CD4-positive, alpha-beta memory T cell (primary cell): ENCODE measurements at regions not wholly inside any gene's neighbourhood (a gene's known extent, or its start where the extent isn't known, plus 50 kb on each side); places are given as distances from the start of the nearest gene placed in this dataset.

Experiments
- CTCF ChIA-PET: fragments of 350-600 bp; sonication (Branson Sonifier 250); formaldehyde crosslinking; loops from one replicate; lab custom pipeline; 2021; ENCODE audit warnings: inconsistent platforms; ENCODE audit not compliant: partially characterized antibody; lab: Charles Lee
- POLR2A ChIA-PET: fragments of 350-600 bp; sonication (Branson Sonifier 250); formaldehyde crosslinking; loops from one replicate; lab custom pipeline; 2021; ENCODE audit not compliant: partially characterized antibody; lab: Charles Lee
- DNase-seq, 5 donors: peaks; one replicate each; pipeline versions ENCODE4 v3.0.0 to v3.0.0-alpha.2; 2020 to 2022; ENCODE audit warnings: mixed read lengths in 1 of 5
- H3K27ac ChIP-seq: one replicate; pipeline ENCODE4 v1.7.0; 2013; ENCODE audit warnings: low read depth, low read length
- H3K27me3 ChIP-seq: 2 replicates; pipeline ENCODE4 v1.7.0; 2013; ENCODE audit warnings: mild to moderate bottlenecking, low read length, moderate library complexity; ENCODE audit not compliant: insufficient read depth
- H3K36me3 ChIP-seq: 2 replicates; pipeline ENCODE4 v1.7.0; 2013; ENCODE audit warnings: mild to moderate bottlenecking, low read length, moderate library complexity; ENCODE audit not compliant: insufficient read depth
- H3K4me1 ChIP-seq: 2 replicates; pipeline ENCODE4 v1.7.0; 2013; ENCODE audit warnings: mild to moderate bottlenecking, low read length, moderate library complexity; ENCODE audit not compliant: insufficient read depth
- H3K4me3 ChIP-seq, 2 donors: one replicate each; pipeline ENCODE4 v1.7.0; 2013; ENCODE audit warnings: low read length in 2 of 2, mild to moderate bottlenecking in 1 of 2
- H3K9me3 ChIP-seq, 2 donors: one replicate each; pipeline ENCODE4 v1.7.0; 2013; ENCODE audit warnings: low read length in 2 of 2, control low read depth in 1 of 2; ENCODE audit not compliant: control insufficient read depth in 1 of 2
- H3K27ac Mint-ChIP-seq, 7 donors: one replicate each; pipeline ENCODE4 v1.8.0; 2020 to 2021; ENCODE audit warnings: mixed read lengths in 7 of 7, mild to moderate bottlenecking in 6 of 7, inconsistent platforms in 3 of 7, moderate library complexity in 3 of 7
- H3K27me3 Mint-ChIP-seq, 2 donors: one replicate each; pipeline ENCODE4 v1.8.0; 2020 to 2021; ENCODE audit warnings: mixed read lengths in 2 of 2
- H3K36me3 Mint-ChIP-seq, 2 donors: one replicate each; pipeline ENCODE4 v1.8.0; 2020 to 2021; ENCODE audit warnings: mixed read lengths in 2 of 2, inconsistent platforms in 1 of 2, mild to moderate bottlenecking in 1 of 2
- H3K4me1 Mint-ChIP-seq, 4 donors: one replicate each; pipeline ENCODE4 v1.8.0; 2020 to 2021; ENCODE audit warnings: mixed read lengths in 4 of 4, mild to moderate bottlenecking in 1 of 4
- H3K4me3 Mint-ChIP-seq, 8 donors: one replicate each; pipeline ENCODE4 v1.8.0; 2020 to 2021; ENCODE audit warnings: mixed read lengths in 8 of 8, mild to moderate bottlenecking in 7 of 8, moderate library complexity in 6 of 8, inconsistent platforms in 3 of 8
- H3K9me3 Mint-ChIP-seq, 8 donors: one replicate each; pipeline ENCODE4 v1.8.0; 2020 to 2021; ENCODE audit warnings: mixed read lengths in 8 of 8, mild to moderate bottlenecking in 5 of 8, inconsistent platforms in 3 of 8, moderate library complexity in 1 of 8
- intact Hi-C: fragments of 100-400 bp; cut with micrococcal nuclease; formaldehyde crosslinking; loops from one replicate; pipeline ENCODE4 v1.15.1; 2023

- H3K9me3 ChIP-seq = no peaks in the 10 kb centered on the region
- Mint-ChIP-seq H3K27me3 (peaks cover 3 to 5% of the 10 kb centered on the region in 2 donors), H3K9me3 (peaks cover 0 to 2% (median 0%) of the 10 kb centered on the region in 8 donors), H3K36me3 (no peaks in the 10 kb centered on the region), H3K27ac (peak overlapping the region in 1 of 7 donors; percentile 48), H3K4me3 (no peak overlapping the region), H3K4me1 (no peaks in the 10 kb centered on the region)
- ChIA-PET CTCF (no interaction called here), POLR2A (no interaction called here)
- no peaks in the 10 kb centered on the region for H3K4me1 ChIP-seq
- intact Hi-C loops = no loop called here
- H3K36me3 ChIP-seq = no peaks in the 10 kb centered on the region
- H3K4me3 ChIP-seq = no peak overlapping the region
- DNase-seq = no peak
- peaks cover 3% of the 10 kb centered on the region for H3K27me3 ChIP-seq
- no peak overlapping the region for H3K27ac ChIP-seq
Measured at GRCh38 chr9:93372391-93372790, 79.1 kb upstream of the FAM120A start.

DNA sequence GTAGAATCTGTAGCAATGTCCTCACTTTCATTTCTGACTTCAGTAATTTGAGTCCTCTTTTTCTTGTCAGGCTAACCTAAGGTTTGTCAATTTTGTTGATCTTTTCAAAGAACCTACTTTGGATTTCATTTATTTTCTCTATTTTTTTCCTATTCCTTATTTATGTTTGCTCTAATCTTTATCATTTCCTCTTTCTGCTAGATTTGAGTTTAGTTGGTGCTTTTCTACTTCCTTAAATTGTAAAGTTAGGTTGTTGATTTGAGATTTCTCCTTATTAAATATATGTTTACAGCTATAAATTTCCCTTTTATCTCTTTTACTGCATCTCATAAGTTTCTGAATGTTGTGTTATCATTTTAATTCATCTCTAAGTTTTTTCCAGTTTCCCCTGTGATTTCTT, 75.1 kb upstream of the FAM120A start:
- peaks cover 0 to 2% (median 0%) of the 10 kb centered on the region in 8 donors for H3K9me3 Mint-ChIP-seq
- no peaks in the 10 kb centered on the region for H3K36me3 Mint-ChIP-seq
- no peaks in the 10 kb centered on the region for H3K4me1 ChIP-seq
- H3K27ac ChIP-seq = no peak overlapping the region
- no peak for DNase-seq
- no peak overlapping the region for H3K4me3 ChIP-seq
- no peaks in the 10 kb centered on the region for H3K4me1 Mint-ChIP-seq
- no peak overlapping the region for H3K4me3 Mint-ChIP-seq
- no peaks in the 10 kb centered on the region for H3K36me3 ChIP-seq
- no peak overlapping the region for H3K27ac Mint-ChIP-seq
- peaks cover 7% of the 10 kb centered on the region in 2 donors for H3K27me3 Mint-ChIP-seq
- H3K9me3 ChIP-seq = no peaks in the 10 kb centered on the region
- intact Hi-C loops = no loop called here
- H3K27me3 ChIP-seq = peaks cover 4% of the 10 kb centered on the region
- CTCF ChIA-PET = no interaction called here
- POLR2A ChIA-PET = no interaction called here

GRCh38 chr9:93378276-93378675, 73.2 kb upstream of the FAM120A start:
- no peak for DNase-seq
- Mint-ChIP-seq H3K4me3 (no peak overlapping the region), H3K9me3 (no peaks in the 10 kb centered on the region), H3K4me1 (no peaks in the 10 kb centered on the region), H3K36me3 (no peaks in the 10 kb centered on the region), H3K27me3 (peaks cover 6 to 7% of the 10 kb centered on the region in 2 donors), H3K27ac (no peak overlapping the region)
- CTCF ChIA-PET = interaction anchor here (0.7 kb wide), 1 partner anchor 1378 kb away, joined by 3 read pairs; no protein-coding TSS in a partner anchor
- POLR2A ChIA-PET = no interaction called here
- intact Hi-C loops = no loop called here
- Histone ChIP-seq H3K4me1 (no peaks in the 10 kb centered on the region), H3K9me3 (no peaks in the 10 kb centered on the region), H3K4me3 (no peak overlapping the region), H3K27ac (no peak overlapping the region), H3K36me3 (no peaks in the 10 kb centered on the region), H3K27me3 (peaks cover 4% of the 10 kb centered on the region)

GRCh38 chr9:93379051-93379450, 72.4 kb upstream of the FAM120A start:
- no peak overlapping the region for H3K27ac Mint-ChIP-seq
- CTCF ChIA-PET = no interaction called here
- H3K36me3 Mint-ChIP-seq = no peaks in the 10 kb centered on the region

GRCh38 chr9:93380410-93381060, 71.0 kb upstream of the FAM120A start:
- CTCF ChIA-PET = no interaction called here
- no peaks in the 10 kb centered on the region for H3K9me3 Mint-ChIP-seq
- no peak overlapping the region for H3K4me3 Mint-ChIP-seq
- H3K27ac Mint-ChIP-seq = no peak overlapping the region
- Histone ChIP-seq H3K27me3 (peaks cover 4% of the 10 kb centered on the region), H3K4me1 (no peaks in the 10 kb centered on the region), H3K36me3 (no peaks in the 10 kb centered on the region), H3K9me3 (no peaks in the 10 kb centered on the region), H3K4me3 (no peak overlapping the region), H3K27ac (no peak overlapping the region)
- POLR2A ChIA-PET = no interaction called here
- H3K36me3 Mint-ChIP-seq = no peaks in the 10 kb centered on the region
- DNase-seq = no peak
- intact Hi-C loops = no loop called here
- no peaks in the 10 kb centered on the region for H3K4me1 Mint-ChIP-seq
- H3K27me3 Mint-ChIP-seq = peaks cover 4 to 7% of the 10 kb centered on the region in 2 donors

More at GRCh38 chr9:93379051-93379450, 72.4 kb upstream of the FAM120A start:
- H3K4me3 Mint-ChIP-seq = no peak overlapping the region
- no peaks in the 10 kb centered on the region for H3K4me1 Mint-ChIP-seq
- peaks cover 4% of the 10 kb centered on the region for H3K27me3 ChIP-seq
- H3K36me3 ChIP-seq = no peaks in the 10 kb centered on the region
- intact Hi-C loops = no loop called here
- H3K9me3 Mint-ChIP-seq = no peaks in the 10 kb centered on the region
- no peak overlapping the region for H3K4me3 ChIP-seq
- peaks cover 4 to 7% of the 10 kb centered on the region in 2 donors for H3K27me3 Mint-ChIP-seq
- H3K27ac ChIP-seq = no peak overlapping the region
- no peaks in the 10 kb centered on the region for H3K4me1 ChIP-seq
- H3K9me3 ChIP-seq = no peaks in the 10 kb centered on the region
- POLR2A ChIA-PET = no interaction called here
- no peak for DNase-seq

GRCh38 chr9:93387791-93388190, 63.7 kb upstream of the FAM120A start:
- Histone ChIP-seq H3K27me3 (no peaks in the 10 kb centered on the region), H3K9me3 (no peaks in the 10 kb centered on the region), H3K27ac (no peak overlapping the region), H3K4me3 (no peak overlapping the region), H3K4me1 (no peaks in the 10 kb centered on the region), H3K36me3 (no peaks in the 10 kb centered on the region)
- Mint-ChIP-seq H3K4me3 (no peak overlapping the region), H3K27me3 (no peaks in the 10 kb centered on the region), H3K36me3 (no peaks in the 10 kb centered on the region), H3K4me1 (peaks cover 0 to 2% (median 0%) of the 10 kb centered on the region in 4 donors), H3K9me3 (no peaks in the 10 kb centered on the region), H3K27ac (no peak overlapping the region)
- intact Hi-C loops = no loop called here
- ChIA-PET CTCF (no interaction called here), POLR2A (no interaction called here)
- no peak for DNase-seq

DNA sequence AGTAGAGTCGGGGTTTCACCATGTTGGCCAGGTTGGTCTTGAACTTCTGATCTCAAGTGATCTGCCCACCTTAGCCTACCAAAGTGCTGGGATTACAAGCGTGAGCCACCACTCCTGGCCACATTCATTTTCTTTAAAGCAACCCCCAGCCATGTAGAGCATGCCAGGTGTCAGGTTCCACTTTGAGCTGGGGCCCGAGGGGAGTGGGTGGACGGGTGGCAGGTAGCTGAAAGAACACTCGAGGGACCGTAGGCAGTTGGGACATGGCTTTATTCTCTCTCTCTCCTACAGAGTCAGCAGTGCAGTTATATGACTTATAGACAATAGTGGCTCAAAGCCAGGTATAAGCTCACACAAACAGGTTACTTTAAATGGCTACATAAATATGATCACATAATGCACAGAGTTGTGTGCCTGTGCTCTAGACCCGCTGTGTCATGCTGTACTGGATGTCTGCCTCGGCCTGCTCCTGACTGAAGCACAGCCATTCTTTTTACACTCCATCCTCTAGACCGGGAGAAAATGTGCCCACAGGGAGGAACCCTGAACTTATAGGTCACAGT, 60.5 kb upstream of the FAM120A start:
- no peaks in the 10 kb centered on the region for H3K27me3 ChIP-seq
- DNase-seq = no peak
- POLR2A ChIA-PET = no interaction called here
- no peaks in the 10 kb centered on the region for H3K9me3 ChIP-seq
- no peak overlapping the region for H3K4me3 ChIP-seq
- Mint-ChIP-seq H3K9me3 (no peaks in the 10 kb centered on the region), H3K27me3 (no peaks in the 10 kb centered on the region), H3K27ac (no peak overlapping the region), H3K4me1 (peaks cover 0 to 2% (median 0%) of the 10 kb centered on the region in 4 donors), H3K4me3 (no peak overlapping the region), H3K36me3 (no peaks in the 10 kb centered on the region)
- CTCF ChIA-PET = no interaction called here
- intact Hi-C loops = no loop called here
- no peak overlapping the region for H3K27ac ChIP-seq
- H3K4me1 ChIP-seq = no peaks in the 10 kb centered on the region
- no peaks in the 10 kb centered on the region for H3K36me3 ChIP-seq
